ENCODE measurements at regions not wholly inside any gene's neighbourhood (a gene's known extent, or its start where the extent isn't known, plus 50 kb on each side); places are given as distances from the start of the nearest gene placed in this dataset.

DNA sequence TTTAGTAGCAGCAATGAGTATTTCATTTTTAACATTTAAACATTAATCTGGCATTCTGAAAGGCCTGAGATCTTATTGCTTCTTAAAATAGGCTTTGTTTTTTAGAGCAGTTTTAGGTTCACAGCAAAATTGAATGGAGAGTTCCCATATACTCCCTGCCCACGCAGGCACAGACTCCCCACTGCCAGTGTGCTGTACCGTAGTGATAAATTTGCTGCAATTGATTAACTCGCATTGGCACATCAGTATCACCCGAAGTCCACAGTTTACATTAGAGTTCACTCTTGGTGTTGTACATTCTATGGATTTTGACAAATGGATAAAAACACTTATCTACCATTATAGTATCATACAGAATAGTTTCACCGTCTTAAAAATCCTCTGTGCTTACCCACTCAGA, 71.8 kb upstream of the ERRFI1 start:
- Histone ChIP-seq H3K4me1 (replicated peaks in 1 of 4; ENCODE audit: control insufficient read depth in 3 of 4, insufficient read depth in 4 of 4, low read length in 3 of 4) (no peaks in the 10 kb centered on the region), H3K4ac (replicated peaks; ENCODE audit: insufficient read length, low read depth, low read length) (no peak overlapping the region), H3K4me3 (ENCODE audit: extremely low read depth in 1 of 4, insufficient read depth in 2 of 4, low read depth in 3 of 4, low read length in 4 of 4) (no peak overlapping the region), H3K4me2 (ENCODE audit: insufficient read depth in 1 of 2, low read depth in 2 of 2, low read length in 2 of 2) (no peak overlapping the region), H3K56ac (replicated peaks; ENCODE audit: insufficient read length, low read depth, low read length) (no peak overlapping the region), H3K23me2 (ENCODE audit: low read depth, low read length) (no peaks in the 10 kb centered on the region), H3K27me3 (replicated peaks in 1 of 4; ENCODE audit: control insufficient read depth in 3 of 4, extremely low read depth in 1 of 4, insufficient read depth in 3 of 4, low read length in 3 of 4) (no peaks in the 10 kb centered on the region), H2AK5ac (ENCODE audit: low read depth, low read length) (no peak overlapping the region), H2BK12ac (ENCODE audit: low read depth, low read length) (no peak overlapping the region), H3K36me3 (ENCODE audit: control insufficient read depth in 2 of 4, insufficient read depth in 4 of 4, low read length in 3 of 4) (no peaks in the 10 kb centered on the region), H4K8ac (ENCODE audit: extremely low read depth, insufficient read depth, low read length) (no peak overlapping the region), H4K91ac (replicated peaks; ENCODE audit: insufficient read length, low read length) (peak overlapping the region; percentile 37), H3K18ac (ENCODE audit: extremely low read depth, low read length) (no peak overlapping the region), H3K9me3 (ENCODE audit: insufficient read depth in 2 of 2, low read depth in 1 of 2, low read length in 1 of 2) (no peaks in the 10 kb centered on the region), H2BK15ac (ENCODE audit: low read length) (no peak overlapping the region), H2AFZ (ENCODE audit: low read length) (no peak overlapping the region), H3K27ac (ENCODE audit: low read depth, low read length) (no peak overlapping the region), H2BK20ac (ENCODE audit: low read length) (no peak overlapping the region), H3K9ac (replicated peaks in 1 of 4; ENCODE audit: extremely low read depth in 1 of 4, low read depth in 3 of 4, low read length in 3 of 4) (no peak overlapping the region), H4K20me1 (replicated peaks in 1 of 2; ENCODE audit: control insufficient read depth in 1 of 2, insufficient read depth in 2 of 2, low read length in 2 of 2) (no peaks in the 10 kb centered on the region), H3K23ac (ENCODE audit: insufficient read length) (no peak overlapping the region), H4K5ac (ENCODE audit: insufficient read length, low read depth, low read length) (no peak overlapping the region), H3K79me2 (ENCODE audit: control insufficient read depth in 1 of 2, insufficient read depth in 2 of 2, low read length in 2 of 2) (no peaks in the 10 kb centered on the region), H3K14ac (ENCODE audit: insufficient read length) (no peak overlapping the region), H3K79me1 (ENCODE audit: low read depth, low read length) (no peaks in the 10 kb centered on the region), H2BK5ac (ENCODE audit: low read depth, low read length) (no peak overlapping the region), H2BK120ac (replicated peaks; ENCODE audit: low read depth, low read length) (no peak overlapping the region)
- FAIRE-seq: no peak
- ChIA-PET CTCF (ENCODE audit: partially characterized antibody) (interaction anchor here (0.6 kb wide), 1 partner anchor 61 kb away, joined by 3 read pairs; no protein-coding TSS in a partner anchor), POLR2A (ENCODE audit: partially characterized antibody) (no interaction called here)
- 79% methylated on average over 5 of the region's 5 CpGs; no CpG with 5 or more reads in 1 of the 2 experiments for WGBS, 2 experiments (ENCODE audit: extremely low coverage in 1 of 2, insufficient coverage in 1 of 2, insufficient read length in 1 of 2, insufficient replicate concordance in 2 of 2, low coverage in 1 of 2, low lambda C conversion rate in 2 of 2, missing lambda C conversion rate in 1 of 2)
- DNase-seq (ENCODE audit: low read depth in 1 of 2, low spot score in 2 of 2): no peak
- TF ChIP-seq CHD1 (IDR thresholded peaks at IDR 0.05; ENCODE audit: low read depth, low read length): no peak
- TF ChIP-seq HDAC6 (IDR thresholded peaks at IDR 0.05; ENCODE audit: low read depth, low read length): no peak
- TF ChIP-seq POLR2AphosphoS5 (IDR thresholded peaks at IDR 0.05; ENCODE audit: low read depth, low read length): no peak
- TF ChIP-seq GTF2F1 (IDR thresholded peaks at IDR 0.05; ENCODE audit: borderline replicate concordance, low read depth, low read length): no peak
- no peak for TF ChIP-seq EP300 (IDR thresholded peaks at IDR 0.05; ENCODE audit: borderline replicate concordance in 1 of 2, low read depth in 2 of 2, low read length in 2 of 2)
- TF ChIP-seq FOSL1 (IDR thresholded peaks at IDR 0.05; ENCODE audit: insufficient read depth, low read depth, low read length): no peak
- TF ChIP-seq RAD21 (IDR thresholded peaks at IDR 0.05 in 1 of 2, conservative IDR thresholded peaks at IDR 0.05 in 1 of 2; ENCODE audit: low read depth in 2 of 2, low read length in 2 of 2): no peak
- TF ChIP-seq CTBP2 (IDR thresholded peaks at IDR 0.05; ENCODE audit: borderline replicate concordance, insufficient read depth, insufficient read length, low read length): no peak
- no peak for TF ChIP-seq PHF8 (conservative IDR thresholded peaks at IDR 0.05; ENCODE audit: low read depth, low read length)
- no peak for TF ChIP-seq KDM4A (IDR thresholded peaks at IDR 0.05; ENCODE audit: low read depth, low read length, severe bottlenecking)
- TF ChIP-seq CBX8 (IDR thresholded peaks at IDR 0.05; ENCODE audit: borderline replicate concordance, low read depth, low read length): no peak
- TF ChIP-seq SP1 (IDR thresholded peaks at IDR 0.05; ENCODE audit: low read depth, low read length): no peak
- TF ChIP-seq ZNF274 (IDR thresholded peaks at IDR 0.05; ENCODE audit: borderline replicate concordance, extremely low read depth, low read length): no peak
- TF ChIP-seq SIX5 (IDR thresholded peaks at IDR 0.05; ENCODE audit: low read depth, low read length): no peak
- no peak for TF ChIP-seq RFX5 (IDR thresholded peaks at IDR 0.05; ENCODE audit: borderline replicate concordance, low read depth, low read length)

All from H1 (cell line).